Parathyroid adenoma (tissue), 2 donors: ENCODE measurements at regions not wholly inside any gene's neighbourhood (a gene's known extent, or its start where the extent isn't known, plus 50 kb on each side); places are given as distances from the start of the nearest gene placed in this dataset.

Experiments
- H2AFZ ChIP-seq: fragments of 300-600 bp; sonication (generic); one replicate; pipeline ENCODE4 v1.7.0; 2017; ENCODE audit warnings: antibody characterized with exemption, mild to moderate bottlenecking
- H3K27ac ChIP-seq: fragments of 300-600 bp; sonication (generic); one replicate; pipeline ENCODE4 v1.7.0; 2017
- H3K27me3 ChIP-seq: fragments of 300-600 bp; sonication (generic); one replicate; pipeline ENCODE4 v1.7.0; 2017; ENCODE audit warnings: low read length; ENCODE audit not compliant: control insufficient read depth, insufficient read depth
- H3K36me3 ChIP-seq: fragments of 300-600 bp; sonication (generic); one replicate; pipeline ENCODE4 v1.7.0; 2017; ENCODE audit warnings: low read length; ENCODE audit not compliant: control insufficient read depth, insufficient read depth
- H3K4me1 ChIP-seq: fragments of 300-600 bp; sonication (generic); one replicate; pipeline ENCODE4 v1.7.0; 2017; ENCODE audit warnings: control low read depth
- H3K4me2 ChIP-seq: fragments of 300-600 bp; sonication (generic); one replicate; pipeline ENCODE4 v1.7.0; 2017; ENCODE audit warnings: low read length
- H3K4me3 ChIP-seq: fragments of 300-600 bp; sonication (generic); one replicate; pipeline ENCODE4 v1.7.0; 2017; ENCODE audit warnings: low read depth, low read length
- H3K79me2 ChIP-seq: fragments of 300-600 bp; sonication (generic); one replicate; pipeline ENCODE4 v1.7.0; 2017; ENCODE audit warnings: control low read depth
- H3K9ac ChIP-seq: fragments of 300-600 bp; sonication (generic); one replicate; pipeline ENCODE4 v1.7.0; 2017; ENCODE audit warnings: mild to moderate bottlenecking
- H3K9me3 ChIP-seq: fragments of 300-600 bp; sonication (generic); one replicate; pipeline ENCODE4 v1.7.0; 2017; ENCODE audit warnings: low read length; ENCODE audit not compliant: control insufficient read depth
- CTCF ChIP-seq: fragments of 300-600 bp; sonication (generic); IDR thresholded peaks from one replicate; pipeline ENCODE4 v1.7.0; 2017; ENCODE audit warnings: antibody characterized with exemption, mild to moderate bottlenecking
- donor health status: primary hyperparathyroidism.

- Histone ChIP-seq H3K9me3 (no peaks in the 10 kb centered on the region), H3K36me3 (no peaks in the 10 kb centered on the region), H3K9ac (no peak overlapping the region), H3K79me2 (no peaks in the 10 kb centered on the region), H2AFZ (no peak overlapping the region), H3K27ac (no peak overlapping the region), H3K4me3 (no peak overlapping the region), H3K4me2 (no peak overlapping the region), H3K4me1 (no peaks in the 10 kb centered on the region), H3K27me3 (no peaks in the 10 kb centered on the region)
- no peak for TF ChIP-seq CTCF
These were observed 166.4 kb downstream of the GADD45G start for GRCh38 chr9:89771205-89771604.

- Histone ChIP-seq H2AFZ (no peak overlapping the region), H3K4me3 (no peak overlapping the region), H3K27me3 (no peaks in the 10 kb centered on the region), H3K4me1 (no peaks in the 10 kb centered on the region), H3K9ac (no peak overlapping the region), H3K27ac (no peak overlapping the region), H3K36me3 (no peaks in the 10 kb centered on the region), H3K4me2 (no peak overlapping the region), H3K9me3 (no peaks in the 10 kb centered on the region), H3K79me2 (no peaks in the 10 kb centered on the region)
- TF ChIP-seq CTCF = no peak
These were observed 168.4 kb downstream of the GADD45G start for GRCh38 chr9:89773170-89773569.

DNA sequence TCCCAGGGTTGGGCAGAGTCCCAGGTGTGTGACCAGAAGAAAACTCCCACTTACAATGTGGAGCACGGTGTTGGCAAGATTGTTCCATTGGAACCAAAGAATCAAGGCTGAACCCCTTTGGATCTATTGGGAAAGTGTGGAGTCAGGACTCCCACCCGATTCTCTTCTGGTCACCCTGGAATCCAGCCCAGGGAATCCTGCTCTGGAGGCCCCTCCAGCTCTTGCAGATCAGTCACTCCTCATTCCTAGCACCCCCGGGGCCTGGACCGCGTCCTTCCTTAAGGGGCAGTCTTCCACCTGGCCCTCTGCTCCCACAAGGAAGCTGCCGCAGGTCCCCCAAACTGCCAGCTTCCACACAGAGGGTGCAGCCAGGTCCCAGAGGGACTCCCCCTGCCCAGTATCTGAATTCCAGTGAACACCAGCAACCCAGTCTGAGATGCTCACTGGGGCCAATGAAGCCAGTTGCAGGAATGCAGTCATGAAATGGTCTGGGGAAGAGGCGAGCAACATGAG is 170.1 kb downstream of the GADD45G start:
- H3K4me1 ChIP-seq = peaks cover 3% of the 10 kb centered on the region
- H3K27me3 ChIP-seq = no peaks in the 10 kb centered on the region
- H3K9ac ChIP-seq = no peak overlapping the region
- H3K36me3 ChIP-seq = no peaks in the 10 kb centered on the region
- H3K79me2 ChIP-seq = no peaks in the 10 kb centered on the region
- no peak overlapping the region for H3K4me3 ChIP-seq
- no peak for TF ChIP-seq CTCF
- no peak overlapping the region for H3K4me2 ChIP-seq
- no peaks in the 10 kb centered on the region for H3K9me3 ChIP-seq
- no peak overlapping the region for H2AFZ ChIP-seq
- no peak overlapping the region for H3K27ac ChIP-seq

- TF ChIP-seq CTCF = no peak
- Histone ChIP-seq H3K9ac (no peak overlapping the region), H3K9me3 (no peaks in the 10 kb centered on the region), H3K4me3 (no peak overlapping the region), H3K79me2 (no peaks in the 10 kb centered on the region), H3K27me3 (no peaks in the 10 kb centered on the region), H3K4me1 (peaks cover 3% of the 10 kb centered on the region), H3K27ac (no peak overlapping the region), H3K4me2 (no peak overlapping the region), H3K36me3 (no peaks in the 10 kb centered on the region), H2AFZ (no peak overlapping the region)
These were observed 170.8 kb downstream of the GADD45G start for GRCh38 chr9:89775641-89776040.

GRCh38 chr9:89776795-89777525 is 172.1 kb downstream of the GADD45G start:
- H3K9ac ChIP-seq = no peak overlapping the region
- no peaks in the 10 kb centered on the region for H3K27me3 ChIP-seq
- H2AFZ ChIP-seq = no peak overlapping the region
- no peak overlapping the region for H3K27ac ChIP-seq
- H3K36me3 ChIP-seq = no peaks in the 10 kb centered on the region
- no peak for TF ChIP-seq CTCF
- no peaks in the 10 kb centered on the region for H3K79me2 ChIP-seq
- no peak overlapping the region for H3K4me2 ChIP-seq
- no peaks in the 10 kb centered on the region for H3K9me3 ChIP-seq
- peaks cover 3% of the 10 kb centered on the region for H3K4me1 ChIP-seq
- no peak overlapping the region for H3K4me3 ChIP-seq
